M059J (cell line): ENCODE measurements at regions not wholly inside any gene's neighbourhood (a gene's known extent, or its start where the extent isn't known, plus 50 kb on each side); places are given as distances from the start of the nearest gene placed in this dataset.
"Not testable (repeated sequence)": the region's sequence is repeated elsewhere in the genome, so short reads cannot be mapped to it uniquely, and the experiment has no call there.

Source experiments
- DNase-seq: peaks from one replicate; pipeline ENCODE4 v3.0.0-alpha.2; 2012; ENCODE audit warnings: low read depth

- no peak for DNase-seq
Measured at GRCh38 chr7:136117539-136117938, 140.4 kb upstream of the MTPN start.

- no peak for DNase-seq
Measured at GRCh38 chr7:136116186-136116585, 139.0 kb upstream of the MTPN start.

- peak; percentile 43 for DNase-seq
Measured at GRCh38 chr7:136114966-136115762, 138.0 kb upstream of the MTPN start.

GRCh38 chr7:136114467-136114866 is 137.3 kb upstream of the MTPN start:
- not testable (repeated sequence) for DNase-seq

- not testable (repeated sequence) for DNase-seq
Measured at GRCh38 chr7:136109037-136109436, 131.9 kb upstream of the MTPN start.

- no peak for DNase-seq
Measured at GRCh38 chr7:136105191-136105590, 128.0 kb upstream of the MTPN start.

GRCh38 chr7:136104269-136104603 is 127.1 kb upstream of the MTPN start:
- DNase-seq: peak; percentile 46

- no peak for DNase-seq
Measured at GRCh38 chr7:136103545-136104268, 126.5 kb upstream of the MTPN start.

GRCh38 chr7:136102881-136103280 is 125.7 kb upstream of the MTPN start:
- DNase-seq: no peak

- DNase-seq: not testable (repeated sequence)
Measured at GRCh38 chr7:136092714-136093113, 115.6 kb upstream of the MTPN start.

- DNase-seq: no peak
Measured at GRCh38 chr7:136087881-136088280, 110.7 kb upstream of the MTPN start.

GRCh38 chr7:136086712-136087111 is 109.6 kb upstream of the MTPN start:
- peak; percentile 96 for DNase-seq

- DNase-seq: no peak
Measured at GRCh38 chr7:136079934-136080333, 102.8 kb upstream of the MTPN start.

- no peak for DNase-seq
Measured at GRCh38 chr7:136079478-136079892, 102.3 kb upstream of the MTPN start.

- DNase-seq: no peak
Measured at GRCh38 chr7:136079066-136079465, 101.9 kb upstream of the MTPN start.

- no peak for DNase-seq
Measured at GRCh38 chr7:136078630-136079029, 101.5 kb upstream of the MTPN start.

- no peak for DNase-seq
Measured at GRCh38 chr7:136076954-136077353, 99.8 kb upstream of the MTPN start.

GRCh38 chr7:136074843-136075242 is 97.7 kb upstream of the MTPN start:
- DNase-seq: peak; percentile 17

GRCh38 chr7:136072447-136072846 is 95.3 kb upstream of the MTPN start:
- no peak for DNase-seq

GRCh38 chr7:136070736-136071505 is 93.8 kb upstream of the MTPN start:
- DNase-seq: no peak

- no peak for DNase-seq
Measured at GRCh38 chr7:136069840-136070529, 92.8 kb upstream of the MTPN start.

GRCh38 chr7:136067277-136067676 is 90.1 kb upstream of the MTPN start:
- no peak for DNase-seq
